ENCODE measurements at regions not wholly inside any gene's neighbourhood (a gene's known extent, or its start where the extent isn't known, plus 50 kb on each side); places are given as distances from the start of the nearest gene placed in this dataset.

GRCh38 chr12:62205346-62205745, 54.9 kb upstream of the USP15 start:
- no peaks in the 10 kb centered on the region for H3K79me2 ChIP-seq (ENCODE audit: control insufficient read depth, insufficient read depth, low read length)
- H3K4me1 ChIP-seq (ENCODE audit: control insufficient read depth, extremely low read depth, insufficient read depth, low read length) = no peaks in the 10 kb centered on the region
- H3K36me3 ChIP-seq (ENCODE audit: control insufficient read depth, insufficient read depth, low read length) = no peaks in the 10 kb centered on the region
- no peaks in the 10 kb centered on the region for H4K20me1 ChIP-seq (ENCODE audit: control insufficient read depth, extremely low read depth, insufficient read depth, low read length)
- no peak overlapping the region for H3K4me2 ChIP-seq (ENCODE audit: extremely low read depth, insufficient read depth, low read length)
- no peaks in the 10 kb centered on the region for H3K9me3 ChIP-seq (ENCODE audit: control insufficient read depth, insufficient read depth, low read depth, low read length)
- TF ChIP-seq EZH2 (IDR thresholded peaks at IDR 0.05; ENCODE audit: low read length, missing control alignments) = no peak
- TF ChIP-seq, protein P1, sequence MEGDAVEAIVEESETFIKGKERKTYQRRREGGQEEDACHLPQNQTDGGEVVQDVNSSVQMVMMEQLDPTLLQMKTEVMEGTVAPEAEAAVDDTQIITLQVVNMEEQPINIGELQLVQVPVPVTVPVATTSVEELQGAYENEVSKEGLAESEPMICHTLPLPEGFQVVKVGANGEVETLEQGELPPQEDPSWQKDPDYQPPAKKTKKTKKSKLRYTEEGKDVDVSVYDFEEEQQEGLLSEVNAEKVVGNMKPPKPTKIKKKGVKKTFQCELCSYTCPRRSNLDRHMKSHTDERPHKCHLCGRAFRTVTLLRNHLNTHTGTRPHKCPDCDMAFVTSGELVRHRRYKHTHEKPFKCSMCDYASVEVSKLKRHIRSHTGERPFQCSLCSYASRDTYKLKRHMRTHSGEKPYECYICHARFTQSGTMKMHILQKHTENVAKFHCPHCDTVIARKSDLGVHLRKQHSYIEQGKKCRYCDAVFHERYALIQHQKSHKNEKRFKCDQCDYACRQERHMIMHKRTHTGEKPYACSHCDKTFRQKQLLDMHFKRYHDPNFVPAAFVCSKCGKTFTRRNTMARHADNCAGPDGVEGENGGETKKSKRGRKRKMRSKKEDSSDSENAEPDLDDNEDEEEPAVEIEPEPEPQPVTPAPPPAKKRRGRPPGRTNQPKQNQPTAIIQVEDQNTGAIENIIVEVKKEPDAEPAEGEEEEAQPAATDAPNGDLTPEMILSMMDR (conservative IDR thresholded peaks at IDR 0.05 in 1 of 2, IDR thresholded peaks at IDR 0.05 in 1 of 2; ENCODE audit: low read depth in 1 of 2, low read length in 2 of 2) = no peak
- no peak for DNase-seq (ENCODE audit: low read depth in 2 of 2)
- no peak overlapping the region for H3K27ac ChIP-seq (ENCODE audit: insufficient read depth, low read length)
- H2AFZ ChIP-seq (ENCODE audit: low read length) = no peak overlapping the region
- no peak overlapping the region for H3K9ac ChIP-seq (ENCODE audit: insufficient read depth, low read length)
- no peak overlapping the region for H3K4me3 ChIP-seq (replicated peaks in 1 of 4; ENCODE audit: control extremely low read depth in 1 of 4, insufficient read depth in 1 of 4, low read depth in 3 of 4, low read length in 4 of 4)
- no peaks in the 10 kb centered on the region for H3K27me3 ChIP-seq (ENCODE audit: control insufficient read depth, insufficient read depth, low read length)

DNA sequence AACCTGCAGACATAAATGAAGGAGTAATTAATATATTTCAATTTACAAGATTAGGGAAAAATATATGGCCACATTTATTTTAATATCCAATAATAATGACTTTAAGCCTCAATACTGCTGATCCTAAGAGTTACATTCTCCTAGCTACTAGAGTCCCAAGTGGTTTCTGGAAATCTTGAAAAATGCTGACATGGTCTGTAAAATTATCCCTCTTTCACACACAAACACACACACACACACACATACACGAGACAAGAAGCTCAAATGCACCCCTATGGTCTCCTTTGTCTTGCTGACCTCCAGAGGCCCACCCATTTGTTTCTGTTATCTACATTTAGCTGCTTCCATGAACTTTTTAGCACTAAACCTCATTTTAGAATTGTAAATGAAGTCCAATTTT, 53.0 kb upstream of the USP15 start:
- no peaks in the 10 kb centered on the region for H3K36me3 ChIP-seq (ENCODE audit: control insufficient read depth, insufficient read depth, low read length)
- TF ChIP-seq, protein P1 (conservative IDR thresholded peaks at IDR 0.05 in 1 of 2, IDR thresholded peaks at IDR 0.05 in 1 of 2; ENCODE audit: low read depth in 1 of 2, low read length in 2 of 2) = no peak
- no peak for TF ChIP-seq EZH2 (IDR thresholded peaks at IDR 0.05; ENCODE audit: low read length, missing control alignments)
- H3K4me2 ChIP-seq (ENCODE audit: extremely low read depth, insufficient read depth, low read length) = no peak overlapping the region
- no peaks in the 10 kb centered on the region for H3K4me1 ChIP-seq (ENCODE audit: control insufficient read depth, extremely low read depth, insufficient read depth, low read length)
- H3K27me3 ChIP-seq (ENCODE audit: control insufficient read depth, insufficient read depth, low read length) = no peaks in the 10 kb centered on the region
- no peak overlapping the region for H3K4me3 ChIP-seq (replicated peaks in 1 of 4; ENCODE audit: control extremely low read depth in 1 of 4, insufficient read depth in 1 of 4, low read depth in 3 of 4, low read length in 4 of 4)
- no peaks in the 10 kb centered on the region for H4K20me1 ChIP-seq (ENCODE audit: control insufficient read depth, extremely low read depth, insufficient read depth, low read length)
- DNase-seq (ENCODE audit: low read depth in 2 of 2) = no peak
- H2AFZ ChIP-seq (ENCODE audit: low read length) = no peak overlapping the region
- H3K9ac ChIP-seq (ENCODE audit: insufficient read depth, low read length) = no peak overlapping the region
- no peaks in the 10 kb centered on the region for H3K9me3 ChIP-seq (ENCODE audit: control insufficient read depth, insufficient read depth, low read depth, low read length)
- no peaks in the 10 kb centered on the region for H3K79me2 ChIP-seq (ENCODE audit: control insufficient read depth, insufficient read depth, low read length)
- no peak overlapping the region for H3K27ac ChIP-seq (ENCODE audit: insufficient read depth, low read length)

All from fibroblast of lung (primary cell).